ENCODE measurements at regions not wholly inside any gene's neighbourhood (a gene's known extent, or its start where the extent isn't known, plus 50 kb on each side); places are given as distances from the start of the nearest gene placed in this dataset.

DNA sequence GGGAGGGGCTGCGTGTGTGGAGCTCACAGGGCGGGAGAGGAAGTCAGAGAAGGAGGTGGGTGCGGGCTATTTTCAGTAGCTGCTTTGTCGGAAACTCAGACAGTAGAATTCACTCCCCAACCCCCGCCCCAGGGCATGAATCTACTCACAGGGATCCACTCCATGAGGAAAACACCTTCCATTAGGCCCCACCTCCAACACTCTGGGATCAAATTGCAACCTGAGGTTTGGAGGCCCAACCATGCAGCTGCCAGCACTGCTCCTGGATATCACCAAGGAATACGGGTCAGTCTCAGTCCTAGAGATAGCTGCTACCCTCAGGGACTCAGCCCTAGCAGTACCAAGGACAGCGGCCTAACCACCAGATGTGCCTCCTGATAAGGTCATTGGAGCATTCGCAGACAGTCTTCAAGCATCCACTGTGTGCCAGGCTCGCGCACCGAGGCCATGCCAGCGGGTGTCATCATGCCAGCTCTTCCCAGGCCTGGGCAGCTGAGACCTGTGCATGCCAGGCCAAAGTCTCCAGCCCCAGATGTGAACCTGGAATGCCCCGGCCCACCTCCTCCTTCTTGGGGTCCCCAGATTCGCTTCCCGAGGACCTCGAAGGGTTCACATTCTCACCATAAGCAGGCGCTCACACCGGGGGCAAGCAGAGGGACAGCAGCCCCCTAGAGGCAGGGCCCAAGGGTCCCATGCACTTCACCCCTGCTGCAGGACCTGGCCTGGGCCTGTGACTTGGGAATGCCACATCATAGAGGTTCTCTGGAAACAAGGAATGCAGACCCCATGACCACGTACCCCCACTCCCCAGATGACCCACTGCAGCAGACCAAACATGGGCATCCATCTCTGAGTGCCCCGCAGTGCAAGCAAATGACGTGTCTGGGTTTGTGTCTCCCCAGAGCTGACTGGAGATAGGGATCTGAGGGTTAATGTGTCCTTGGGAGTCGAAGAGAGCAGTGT, 102.3 kb downstream of the ADRA2C start:
- TF ChIP-seq, protein P1, sequence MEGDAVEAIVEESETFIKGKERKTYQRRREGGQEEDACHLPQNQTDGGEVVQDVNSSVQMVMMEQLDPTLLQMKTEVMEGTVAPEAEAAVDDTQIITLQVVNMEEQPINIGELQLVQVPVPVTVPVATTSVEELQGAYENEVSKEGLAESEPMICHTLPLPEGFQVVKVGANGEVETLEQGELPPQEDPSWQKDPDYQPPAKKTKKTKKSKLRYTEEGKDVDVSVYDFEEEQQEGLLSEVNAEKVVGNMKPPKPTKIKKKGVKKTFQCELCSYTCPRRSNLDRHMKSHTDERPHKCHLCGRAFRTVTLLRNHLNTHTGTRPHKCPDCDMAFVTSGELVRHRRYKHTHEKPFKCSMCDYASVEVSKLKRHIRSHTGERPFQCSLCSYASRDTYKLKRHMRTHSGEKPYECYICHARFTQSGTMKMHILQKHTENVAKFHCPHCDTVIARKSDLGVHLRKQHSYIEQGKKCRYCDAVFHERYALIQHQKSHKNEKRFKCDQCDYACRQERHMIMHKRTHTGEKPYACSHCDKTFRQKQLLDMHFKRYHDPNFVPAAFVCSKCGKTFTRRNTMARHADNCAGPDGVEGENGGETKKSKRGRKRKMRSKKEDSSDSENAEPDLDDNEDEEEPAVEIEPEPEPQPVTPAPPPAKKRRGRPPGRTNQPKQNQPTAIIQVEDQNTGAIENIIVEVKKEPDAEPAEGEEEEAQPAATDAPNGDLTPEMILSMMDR (conservative IDR thresholded peaks at IDR 0.05; ENCODE audit: low read depth, low read length) = no peak
- TF ChIP-seq EZH2 (IDR thresholded peaks at IDR 0.05; ENCODE audit: borderline replicate concordance, low read depth, low read length, poor library complexity, severe bottlenecking) = no peak

Measured in A673 (cell line).